ENCODE measurements at regions not wholly inside any gene's neighbourhood (a gene's known extent, or its start where the extent isn't known, plus 50 kb on each side); places are given as distances from the start of the nearest gene placed in this dataset.
"Not testable (repeated sequence)": the region's sequence is repeated elsewhere in the genome, so short reads cannot be mapped to it uniquely, and the experiment has no call there.

GRCh38 chr6:62819640-62820039 is 391.6 kb upstream of the FKBP1C start:
- FAIRE-seq = no peak

DNA sequence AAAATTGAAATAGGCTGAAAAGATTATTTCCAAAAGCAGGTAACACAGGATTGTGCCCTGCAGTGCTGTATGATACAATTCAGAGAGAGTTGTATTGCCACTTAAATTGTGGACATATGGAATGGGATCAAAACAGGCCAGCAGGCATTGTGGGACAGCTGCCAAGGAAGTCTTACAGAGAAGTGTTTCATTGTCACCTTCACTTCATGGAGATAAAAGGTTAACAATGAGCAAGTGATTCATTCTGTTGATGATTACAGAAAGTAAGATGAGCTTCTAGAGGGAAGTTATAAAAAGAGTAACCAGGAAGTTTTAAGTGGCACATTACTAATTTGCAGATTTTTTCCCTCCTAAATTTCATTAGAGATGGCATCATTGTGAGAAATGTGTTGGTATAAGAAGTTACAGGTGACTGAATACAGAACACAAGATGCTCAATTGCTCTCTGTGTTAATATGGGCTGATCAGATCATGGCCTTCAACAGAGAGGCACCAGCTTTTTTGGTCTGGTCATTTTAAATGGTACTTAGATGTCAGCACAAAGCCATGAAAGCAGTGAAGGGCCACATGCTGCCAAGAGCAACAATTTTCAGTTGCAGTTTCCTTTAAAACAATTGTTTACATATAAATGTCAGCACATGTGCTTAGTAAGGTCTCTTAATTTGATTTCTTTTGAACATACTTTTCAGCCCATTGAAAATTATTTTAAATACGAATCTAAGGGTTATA is 402.5 kb upstream of the FKBP1C start:
- FAIRE-seq = no peak

DNA sequence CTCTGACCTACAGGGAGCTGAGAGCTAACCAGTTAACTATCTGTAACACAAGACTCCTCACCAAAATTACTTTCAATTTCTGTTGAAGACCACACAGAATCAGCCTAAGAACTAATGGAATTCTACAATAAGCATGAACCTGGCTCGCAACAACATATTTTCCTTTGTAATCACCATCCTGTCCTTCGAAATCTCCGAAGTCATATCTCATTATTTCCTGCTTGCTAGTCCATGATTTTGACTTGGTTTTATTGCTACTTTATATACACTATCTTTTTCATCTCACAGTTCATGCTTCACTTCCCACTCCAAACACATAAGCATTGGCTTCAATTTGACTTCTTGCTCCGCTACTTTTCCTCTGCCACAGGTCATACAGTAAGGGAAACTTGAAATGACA is 405.8 kb upstream of the FKBP1C start:
- no peak for FAIRE-seq

- FAIRE-seq = no peak
These were observed 408.2 kb upstream of the FKBP1C start for GRCh38 chr6:62803094-62803493.

- no peak for FAIRE-seq
These were observed 414.1 kb upstream of the FKBP1C start for GRCh38 chr6:62797190-62797589.

DNA sequence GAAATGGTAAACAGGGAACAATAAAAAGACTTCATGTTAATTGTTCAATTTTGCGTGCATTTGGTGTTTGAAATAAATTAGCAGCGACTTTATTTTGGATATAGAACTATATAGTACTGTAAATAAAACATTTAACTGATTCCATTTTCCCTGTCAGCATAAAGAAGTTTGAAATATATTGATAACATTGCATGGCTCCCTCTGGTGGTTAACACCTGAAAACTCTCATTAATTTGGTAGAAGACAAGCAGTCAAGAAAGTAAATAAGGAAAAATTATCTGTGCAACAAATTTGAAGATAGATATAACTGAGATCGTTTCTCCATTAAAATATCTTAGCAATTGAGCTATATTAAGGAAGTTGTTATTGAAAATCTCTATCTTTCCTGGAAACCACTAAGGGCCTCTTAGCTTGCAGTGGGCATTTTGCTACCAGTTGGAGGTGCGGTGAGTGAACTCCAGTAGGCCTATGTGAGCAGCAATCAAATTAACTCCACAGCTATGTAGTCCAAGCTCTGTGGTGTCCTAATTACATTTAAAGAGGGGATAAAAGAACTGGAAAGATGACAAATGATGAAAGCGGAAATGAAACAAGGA is 435.7 kb upstream of the FKBP1C start:
- FAIRE-seq = peak; percentile 56

DNA sequence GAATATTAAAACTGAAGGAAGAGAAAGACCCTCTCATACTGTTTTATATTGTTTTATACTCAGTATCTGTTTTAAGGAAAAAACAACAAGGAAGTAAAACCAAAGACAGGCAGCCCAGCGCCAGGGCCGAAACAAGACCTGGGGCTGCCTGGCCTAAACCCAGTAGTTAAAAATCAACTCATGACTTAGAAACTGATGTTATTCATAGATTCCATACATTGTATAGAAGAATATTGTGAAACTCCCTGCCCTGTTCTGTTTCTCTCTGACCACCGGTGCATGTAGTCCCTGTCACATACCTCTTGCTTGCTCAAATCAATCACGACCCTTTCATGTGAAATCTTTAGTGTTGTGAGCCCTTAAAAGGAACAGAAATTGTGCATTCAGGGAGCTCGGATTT is 445.1 kb upstream of the FKBP1C start:
- not testable (repeated sequence) for FAIRE-seq

- FAIRE-seq = no peak
These were observed 446.4 kb upstream of the FKBP1C start for GRCh38 chr6:62764841-62765240.

DNA sequence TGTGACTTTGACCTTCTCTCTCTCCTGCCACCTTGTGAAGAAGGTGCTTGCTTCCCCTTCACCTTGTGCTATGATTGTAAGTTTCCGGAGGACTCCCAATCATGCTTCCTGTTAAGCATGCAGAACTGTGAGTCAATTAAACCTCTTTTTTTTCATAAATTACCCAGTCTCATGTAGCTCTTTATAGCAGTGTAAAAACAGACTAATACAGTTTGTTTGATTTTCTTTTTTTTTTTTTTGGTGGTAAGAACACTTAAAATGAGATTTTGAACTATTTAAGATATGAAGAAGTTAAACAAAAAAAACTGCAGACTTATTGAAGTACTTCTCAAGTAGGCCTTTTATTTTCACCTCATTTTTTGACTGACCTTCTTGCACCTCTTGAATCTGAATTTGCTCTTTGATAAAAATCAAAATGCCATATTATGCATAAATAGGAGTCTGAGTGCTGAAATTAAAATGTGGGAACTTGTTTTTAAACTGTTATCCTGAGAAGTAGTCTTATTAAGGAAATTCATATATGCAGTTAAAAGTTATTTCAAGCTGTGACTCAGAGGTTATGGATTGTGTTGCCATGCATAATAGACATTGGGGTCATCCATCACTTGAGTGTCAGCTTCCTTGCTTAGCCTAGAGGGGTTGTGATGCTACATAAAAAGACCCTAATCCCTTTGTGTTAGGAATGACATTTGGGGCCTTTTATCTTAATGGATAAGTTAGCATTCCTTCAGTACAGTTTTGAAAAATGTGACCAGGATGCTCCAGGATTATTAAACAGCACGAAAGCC is 447.9 kb upstream of the FKBP1C start:
- no peak for FAIRE-seq

DNA sequence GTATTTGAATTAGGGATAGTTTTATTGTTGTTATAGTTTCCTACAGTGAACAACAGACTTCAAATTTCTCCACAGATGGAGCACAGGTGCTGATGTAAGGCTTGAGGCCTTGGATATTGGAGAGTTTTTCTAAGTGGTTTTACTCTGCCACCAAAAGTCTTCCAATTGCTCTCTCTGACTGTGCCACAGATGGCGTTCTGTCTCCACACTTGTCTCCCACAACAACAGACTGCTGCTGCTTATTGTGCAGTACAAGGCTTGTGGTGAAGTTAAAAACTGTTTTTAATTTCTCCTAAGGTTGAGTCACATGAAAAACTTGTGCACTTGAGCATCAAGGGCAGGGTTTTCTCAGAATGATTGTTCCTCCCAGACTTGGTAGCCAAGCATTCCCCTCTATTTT is 460.9 kb upstream of the KHDRBS2 start:
- no peak for FAIRE-seq

DNA sequence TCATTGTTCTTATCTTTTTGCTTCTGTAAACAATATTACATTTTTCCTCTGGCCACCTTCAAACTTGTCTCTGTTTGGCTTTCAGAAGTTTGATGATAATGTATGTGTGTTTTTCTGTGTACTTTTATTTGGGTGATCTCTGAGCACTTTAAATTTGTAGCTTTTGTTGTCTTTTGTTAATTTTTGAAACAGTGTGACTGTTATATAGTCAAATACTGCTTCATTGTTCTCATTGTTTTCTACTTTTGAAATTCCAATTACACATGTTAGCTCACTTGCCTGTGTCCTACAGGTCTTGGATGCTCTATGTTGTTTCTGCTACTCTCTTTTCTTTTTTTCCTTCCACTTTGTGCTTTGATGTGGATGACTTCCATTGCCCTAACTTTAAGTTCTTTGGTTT is 460.1 kb upstream of the KHDRBS2 start:
- FAIRE-seq = no peak

DNA sequence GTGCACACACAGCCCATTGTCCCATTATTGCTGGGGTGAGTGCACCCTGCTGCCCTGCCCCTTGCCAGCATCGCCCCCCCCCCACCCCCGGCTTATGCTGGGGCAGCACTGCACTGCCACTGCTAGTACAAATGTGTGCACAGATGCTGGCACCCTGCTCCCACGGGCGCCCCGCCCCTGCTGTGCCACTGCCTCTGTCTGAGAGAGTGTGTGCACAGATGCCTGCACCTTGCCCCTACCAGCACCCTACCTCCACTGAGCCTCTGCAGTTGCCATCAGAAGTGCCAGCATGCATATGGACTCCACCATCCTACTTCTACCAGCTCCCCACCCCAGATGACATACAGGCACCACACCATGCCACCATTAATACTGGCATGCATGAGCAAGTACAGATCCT is 454.6 kb upstream of the KHDRBS2 start:
- no peak for FAIRE-seq

DNA sequence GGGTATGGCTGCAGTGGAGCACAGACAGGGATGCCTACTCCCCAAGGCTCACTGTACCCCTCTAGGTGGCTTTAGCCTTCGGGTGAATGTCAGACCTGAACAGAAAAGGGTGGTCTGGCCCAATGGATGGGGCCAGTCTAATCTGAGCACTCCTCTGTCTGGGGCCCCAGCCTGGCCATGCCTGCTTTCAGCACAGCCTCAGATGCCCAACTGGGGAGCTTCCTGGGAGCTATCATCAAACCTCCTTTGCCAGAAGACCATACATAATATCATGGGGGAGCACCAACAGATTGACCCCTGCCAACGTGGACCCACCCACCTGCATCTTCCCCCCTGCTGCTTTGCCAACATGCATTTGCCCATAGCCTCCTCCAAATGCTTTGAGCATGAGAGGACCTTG is 454.1 kb upstream of the KHDRBS2 start:
- FAIRE-seq = no peak

- peak; percentile 43 for FAIRE-seq
These were observed 451.8 kb upstream of the KHDRBS2 start for GRCh38 chr6:62737792-62738191.

DNA sequence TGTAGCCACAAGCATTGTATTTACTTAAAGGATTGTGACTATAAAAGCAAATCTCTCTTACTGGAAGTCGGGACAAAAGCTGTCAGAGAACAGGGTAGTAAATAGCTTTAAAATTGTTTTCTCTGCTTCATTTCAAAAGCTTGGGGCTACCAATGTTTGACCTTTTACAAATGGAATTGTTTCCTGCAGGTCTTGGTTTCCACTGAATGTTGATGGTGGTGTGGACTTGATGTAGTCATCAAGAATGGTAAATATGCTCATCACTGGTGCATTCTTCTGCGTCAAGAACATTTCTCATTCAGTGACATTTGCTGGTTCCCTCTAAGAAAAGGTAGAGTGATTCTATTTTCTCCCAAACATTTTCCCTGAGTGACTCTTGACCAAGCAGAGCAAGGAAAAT is 435.4 kb upstream of the KHDRBS2 start:
- FAIRE-seq = no peak

- no peak for FAIRE-seq
These were observed 430.7 kb upstream of the KHDRBS2 start for GRCh38 chr6:62716719-62717118.

GRCh38 chr6:62714112-62714511 is 428.1 kb upstream of the KHDRBS2 start:
- FAIRE-seq = no peak

- no peak for FAIRE-seq
These were observed 425.7 kb upstream of the KHDRBS2 start for GRCh38 chr6:62711750-62712149.

DNA sequence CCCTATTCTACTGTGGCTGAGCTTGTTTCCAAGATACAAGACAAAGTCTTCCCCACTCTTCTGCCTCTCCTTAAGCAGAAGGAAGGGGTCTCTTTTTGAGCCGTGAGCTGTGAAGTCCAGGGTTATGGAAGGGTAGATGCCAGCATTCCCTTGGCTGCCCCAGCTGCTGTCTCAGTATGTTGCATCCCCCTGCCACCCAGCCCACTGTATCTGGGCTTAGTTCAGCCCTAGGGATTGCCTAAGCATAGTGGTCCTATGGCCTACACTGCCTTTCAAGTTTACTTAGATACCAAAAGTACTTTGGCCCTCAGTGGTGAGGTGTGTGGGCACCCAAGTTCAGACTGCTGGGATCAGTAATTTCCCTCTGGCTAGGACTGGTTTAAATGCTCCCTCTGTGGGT is 421.9 kb upstream of the KHDRBS2 start:
- FAIRE-seq = no peak

- FAIRE-seq = no peak
These were observed 421.1 kb upstream of the KHDRBS2 start for GRCh38 chr6:62707156-62707555.

DNA sequence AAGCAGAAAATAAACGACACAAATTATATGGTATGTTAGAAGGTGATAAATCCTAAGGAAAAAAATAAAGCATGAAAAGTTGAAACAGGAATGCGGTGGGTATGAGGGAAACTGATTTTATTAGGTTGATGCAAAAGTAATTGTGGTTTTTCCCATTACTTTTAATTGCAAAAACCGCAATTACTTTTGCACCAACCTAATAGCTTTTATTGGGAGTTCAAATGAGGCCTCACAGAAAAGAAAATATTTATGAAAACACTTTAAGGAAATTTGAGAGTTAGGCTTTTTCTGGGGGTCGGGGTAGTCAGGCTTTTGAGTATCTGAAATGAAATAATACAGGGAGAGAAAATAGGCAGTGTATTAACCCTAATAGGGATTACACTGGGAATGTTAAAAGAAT is 397.0 kb upstream of the KHDRBS2 start:
- no peak for FAIRE-seq

DNA sequence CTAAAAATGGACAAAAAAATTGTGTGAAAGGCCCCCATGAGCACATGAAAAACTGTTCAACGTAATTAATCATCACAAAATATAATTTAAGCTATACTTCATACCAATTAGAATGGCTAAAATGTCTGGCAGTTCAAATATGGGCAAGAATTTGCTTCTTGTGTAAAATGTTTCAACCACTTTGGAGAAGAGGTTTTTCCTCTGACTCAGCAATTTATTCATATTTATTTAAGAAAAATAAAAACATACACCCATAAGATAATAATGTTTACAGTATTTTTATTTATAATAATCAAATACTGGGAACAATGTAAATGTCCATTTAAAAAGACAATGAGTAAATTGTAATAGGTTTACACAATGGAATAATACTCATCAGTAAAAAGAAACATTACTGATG is 395.1 kb upstream of the KHDRBS2 start:
- FAIRE-seq = no peak

GRCh38 chr6:62672989-62673388 is 387.0 kb upstream of the KHDRBS2 start:
- FAIRE-seq = no peak

Data from islet of Langerhans (tissue), 1 donor.